Panc1 (cell line): ENCODE measurements at regions not wholly inside any gene's neighbourhood (a gene's known extent, or its start where the extent isn't known, plus 50 kb on each side); places are given as distances from the start of the nearest gene placed in this dataset.

Experiments
- ATAC-seq: fragments of 200-7000 bp; cut with Tn5 transposase; 2 replicates; pipeline ENCODE4 v1.9.1; 2020; ENCODE audit warnings: mild to moderate bottlenecking, moderate library complexity
- BruUV-seq: library from RNA; stranded (reverse); fragments of 400-500 nt; replicated peaks from 2 replicates; lab custom pipeline; 2021; lab: Mats Ljungman, UMichigan
- CTCF ChIA-PET: fragments of 300-600 bp; sonication (Branson Sonifier 250); formaldehyde crosslinking; loops from one replicate; lab custom pipeline; 2022; ENCODE audit warnings: antibody characterized with exemption; lab: Charles Lee
- POLR2A ChIA-PET: fragments of 300-600 bp; sonication (Branson Sonifier 250); formaldehyde crosslinking; loops from one replicate; lab custom pipeline; 2022; ENCODE audit warnings: antibody characterized with exemption; lab: Charles Lee
- DNase-seq: peaks from one replicate; pipeline ENCODE4 v3.0.0-alpha.2; 2010; ENCODE audit warnings: low read depth, low spot score
- H3K27ac ChIP-seq: 2 replicates; pipeline ENCODE4 v1.5.1; 2011; ENCODE audit warnings: mild to moderate bottlenecking, low read length, inconsistent platforms
- H3K27me3 ChIP-seq: fragments of 200-500 bp; sonication (Bioruptor generic); 2 replicates; pipeline ENCODE4 v1.6.0; 2014; ENCODE audit warnings: low read length, inconsistent platforms; ENCODE audit not compliant: control insufficient read depth, insufficient read depth
- H3K36me3 ChIP-seq: fragments of 200-500 bp; sonication (Bioruptor generic); 2 replicates; pipeline ENCODE4 v1.5.1; 2014; ENCODE audit warnings: inconsistent platforms, mild to moderate bottlenecking, low read length, moderate library complexity; ENCODE audit not compliant: control insufficient read depth, insufficient read depth
- H3K4me1 ChIP-seq: 2 replicates; pipeline ENCODE4 v1.5.1; 2011; ENCODE audit warnings: inconsistent platforms, mild to moderate bottlenecking, low read length, moderate library complexity; ENCODE audit not compliant: control insufficient read depth, insufficient read depth
- H3K4me3 ChIP-seq, 2 experiments: 2 replicates each; pipeline ENCODE4 v1.5.1; 2011 to 2012; ENCODE audit warnings: low read depth in 2 of 2, low read length in 2 of 2, mild to moderate bottlenecking in 2 of 2, inconsistent platforms in 1 of 2, moderate library complexity in 1 of 2
- H3K9me3 ChIP-seq: fragments of 200-500 bp; sonication (Bioruptor generic); 2 replicates; pipeline ENCODE4 v1.5.1; 2014; ENCODE audit warnings: low read depth, mild to moderate bottlenecking, inconsistent platforms, low read length, moderate library complexity; ENCODE audit not compliant: control insufficient read depth, insufficient read depth
- POLR2AphosphoS5 ChIP-seq: IDR thresholded peaks from 2 replicates; pipeline ENCODE4 v1.6.1; 2012; ENCODE audit warnings: mild to moderate bottlenecking, low read depth, low read length, moderate library complexity
- SIN3A ChIP-seq: IDR thresholded peaks from 2 replicates; pipeline ENCODE4 v1.6.1; 2012; ENCODE audit warnings: low read depth, mild to moderate bottlenecking, low read length, moderate library complexity, borderline replicate concordance; ENCODE audit not compliant: insufficient read depth
- TCF7L2 ChIP-seq: IDR thresholded peaks from 2 replicates; pipeline ENCODE4 v1.6.1; 2011; ENCODE audit warnings: mild to moderate bottlenecking, low read depth, low read length, inconsistent platforms
- in situ Hi-C: cut with HindIII; loops from 2 replicates; pipeline ENCODE4 v1.10.0; 2016; ENCODE audit warnings: low sequenced_read_pairs, low pct_unique_long_range_greater_than_20kb
- intact Hi-C: fragments of 100-400 bp; cut with micrococcal nuclease; formaldehyde crosslinking; loops from one replicate; pipeline ENCODE4 v1.10.0; 2022; ENCODE audit not compliant: unreplicated experiment
- TF ChIP-seq, protein P1 (sequence below): fragments of 450-650 bp; IDR thresholded peaks from 2 replicates; pipeline ENCODE4 v1.5.1; 2017; ENCODE audit warnings: mild to moderate bottlenecking
- TF ChIP-seq, protein P2 (sequence below), 2 experiments: IDR thresholded peaks; 2 replicates each; pipeline ENCODE4 v1.6.1; 2011 to 2012; ENCODE audit warnings: low read depth in 2 of 2, control low read depth in 1 of 2, low read length in 1 of 2, mild to moderate bottlenecking in 1 of 2, moderate library complexity in 1 of 2; ENCODE audit not compliant: insufficient read depth in 1 of 2

DNA sequence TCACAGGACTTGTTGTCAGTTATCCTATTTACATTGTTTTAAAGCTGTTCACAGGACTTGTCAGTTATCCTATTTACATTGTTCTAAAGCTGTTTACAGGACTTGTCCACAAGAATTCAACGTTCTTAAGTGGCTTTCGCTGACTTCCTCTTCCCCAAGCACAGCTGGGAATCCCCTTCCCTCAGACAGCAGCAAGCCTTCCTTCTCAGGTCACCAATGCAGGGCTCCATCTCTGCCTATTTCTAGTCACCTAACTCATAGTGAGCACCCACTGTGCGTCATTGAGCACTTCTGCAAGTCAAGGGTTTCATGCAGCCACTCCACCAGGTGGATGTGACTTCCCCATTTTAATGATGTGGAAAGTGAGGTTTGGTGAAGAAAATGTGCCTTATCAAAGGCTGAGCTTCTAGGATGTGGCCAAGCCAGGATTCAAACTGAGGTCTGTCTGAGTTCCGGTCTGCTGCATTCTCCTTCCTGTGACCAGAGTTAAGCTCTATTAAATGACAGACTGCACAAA lies 109.8 kb upstream of the ZNF462 start:
- H3K27ac ChIP-seq: no peak overlapping the region
- H3K27me3 ChIP-seq: no peaks in the 10 kb centered on the region
- H3K4me1 ChIP-seq: no peaks in the 10 kb centered on the region
- ATAC-seq (peak; percentile 86), DNase-seq (peak; percentile 24)
- BruUV-seq: no TSS peak
- ChIA-PET POLR2A (no interaction called here), CTCF (interaction anchor here (0.5 kb wide), 1 partner anchor 479 kb away, joined by 8 read pairs; no protein-coding TSS in a partner anchor)
- intact Hi-C loops: no loop called here
- TF ChIP-seq, protein P1, sequence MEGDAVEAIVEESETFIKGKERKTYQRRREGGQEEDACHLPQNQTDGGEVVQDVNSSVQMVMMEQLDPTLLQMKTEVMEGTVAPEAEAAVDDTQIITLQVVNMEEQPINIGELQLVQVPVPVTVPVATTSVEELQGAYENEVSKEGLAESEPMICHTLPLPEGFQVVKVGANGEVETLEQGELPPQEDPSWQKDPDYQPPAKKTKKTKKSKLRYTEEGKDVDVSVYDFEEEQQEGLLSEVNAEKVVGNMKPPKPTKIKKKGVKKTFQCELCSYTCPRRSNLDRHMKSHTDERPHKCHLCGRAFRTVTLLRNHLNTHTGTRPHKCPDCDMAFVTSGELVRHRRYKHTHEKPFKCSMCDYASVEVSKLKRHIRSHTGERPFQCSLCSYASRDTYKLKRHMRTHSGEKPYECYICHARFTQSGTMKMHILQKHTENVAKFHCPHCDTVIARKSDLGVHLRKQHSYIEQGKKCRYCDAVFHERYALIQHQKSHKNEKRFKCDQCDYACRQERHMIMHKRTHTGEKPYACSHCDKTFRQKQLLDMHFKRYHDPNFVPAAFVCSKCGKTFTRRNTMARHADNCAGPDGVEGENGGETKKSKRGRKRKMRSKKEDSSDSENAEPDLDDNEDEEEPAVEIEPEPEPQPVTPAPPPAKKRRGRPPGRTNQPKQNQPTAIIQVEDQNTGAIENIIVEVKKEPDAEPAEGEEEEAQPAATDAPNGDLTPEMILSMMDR: no peak
- TF ChIP-seq POLR2AphosphoS5 (no peak), TCF7L2 (0 out of 2 replicates have a peak, but pooled peaks have one; percentile 24)
- H3K36me3 ChIP-seq: no peaks in the 10 kb centered on the region
- no peaks in the 10 kb centered on the region for H3K9me3 ChIP-seq
- no peak overlapping the region for H3K4me3 ChIP-seq
- in situ Hi-C loops: no loop called here

DNA sequence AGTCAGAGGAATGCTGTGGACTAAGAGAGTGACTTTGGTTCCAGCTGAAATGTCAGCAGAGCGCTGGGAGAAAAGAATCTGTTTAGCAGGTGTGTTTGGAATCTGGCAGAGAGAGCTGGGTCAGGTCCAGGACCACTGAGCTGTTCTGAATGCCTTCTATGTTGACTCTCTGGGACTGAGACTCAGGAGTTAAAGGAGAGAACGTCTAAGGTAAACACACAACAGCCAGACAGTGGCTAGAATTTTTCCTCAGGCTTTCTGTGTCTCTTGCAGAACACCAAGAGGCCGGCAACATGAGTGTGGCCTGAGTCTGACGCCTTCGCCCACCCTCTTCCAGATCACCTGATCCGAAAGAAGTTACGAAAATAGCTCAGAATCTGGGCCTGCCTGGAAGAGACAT lies 107.2 kb upstream of the ZNF462 start:
- intact Hi-C loops (no loop called here), in situ Hi-C loops (no loop called here)
- Histone ChIP-seq H3K4me1 (no peaks in the 10 kb centered on the region), H3K9me3 (no peaks in the 10 kb centered on the region), H3K27ac (no peak overlapping the region), H3K4me3 (no peak overlapping the region), H3K36me3 (no peaks in the 10 kb centered on the region), H3K27me3 (no peaks in the 10 kb centered on the region)
- CTCF ChIA-PET: no interaction called here
- POLR2A ChIA-PET: no interaction called here
- TF ChIP-seq TCF7L2 (no peak), POLR2AphosphoS5 (no peak), SIN3A (no peak)
- TF ChIP-seq, protein P2, sequence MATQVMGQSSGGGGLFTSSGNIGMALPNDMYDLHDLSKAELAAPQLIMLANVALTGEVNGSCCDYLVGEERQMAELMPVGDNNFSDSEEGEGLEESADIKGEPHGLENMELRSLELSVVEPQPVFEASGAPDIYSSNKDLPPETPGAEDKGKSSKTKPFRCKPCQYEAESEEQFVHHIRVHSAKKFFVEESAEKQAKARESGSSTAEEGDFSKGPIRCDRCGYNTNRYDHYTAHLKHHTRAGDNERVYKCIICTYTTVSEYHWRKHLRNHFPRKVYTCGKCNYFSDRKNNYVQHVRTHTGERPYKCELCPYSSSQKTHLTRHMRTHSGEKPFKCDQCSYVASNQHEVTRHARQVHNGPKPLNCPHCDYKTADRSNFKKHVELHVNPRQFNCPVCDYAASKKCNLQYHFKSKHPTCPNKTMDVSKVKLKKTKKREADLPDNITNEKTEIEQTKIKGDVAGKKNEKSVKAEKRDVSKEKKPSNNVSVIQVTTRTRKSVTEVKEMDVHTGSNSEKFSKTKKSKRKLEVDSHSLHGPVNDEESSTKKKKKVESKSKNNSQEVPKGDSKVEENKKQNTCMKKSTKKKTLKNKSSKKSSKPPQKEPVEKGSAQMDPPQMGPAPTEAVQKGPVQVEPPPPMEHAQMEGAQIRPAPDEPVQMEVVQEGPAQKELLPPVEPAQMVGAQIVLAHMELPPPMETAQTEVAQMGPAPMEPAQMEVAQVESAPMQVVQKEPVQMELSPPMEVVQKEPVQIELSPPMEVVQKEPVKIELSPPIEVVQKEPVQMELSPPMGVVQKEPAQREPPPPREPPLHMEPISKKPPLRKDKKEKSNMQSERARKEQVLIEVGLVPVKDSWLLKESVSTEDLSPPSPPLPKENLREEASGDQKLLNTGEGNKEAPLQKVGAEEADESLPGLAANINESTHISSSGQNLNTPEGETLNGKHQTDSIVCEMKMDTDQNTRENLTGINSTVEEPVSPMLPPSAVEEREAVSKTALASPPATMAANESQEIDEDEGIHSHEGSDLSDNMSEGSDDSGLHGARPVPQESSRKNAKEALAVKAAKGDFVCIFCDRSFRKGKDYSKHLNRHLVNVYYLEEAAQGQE (IDR thresholded peaks at IDR 0.05; ENCODE audit: insufficient read depth in 1 of 2, low read depth in 2 of 2, low read length in 1 of 2): no peak
- TF ChIP-seq, protein P1: no peak
- BruUV-seq: no TSS peak
- ATAC-seq (no peak), DNase-seq (no peak)
